ENCODE measurements at regions not wholly inside any gene's neighbourhood (a gene's known extent, or its start where the extent isn't known, plus 50 kb on each side); places are given as distances from the start of the nearest gene placed in this dataset.

DNA sequence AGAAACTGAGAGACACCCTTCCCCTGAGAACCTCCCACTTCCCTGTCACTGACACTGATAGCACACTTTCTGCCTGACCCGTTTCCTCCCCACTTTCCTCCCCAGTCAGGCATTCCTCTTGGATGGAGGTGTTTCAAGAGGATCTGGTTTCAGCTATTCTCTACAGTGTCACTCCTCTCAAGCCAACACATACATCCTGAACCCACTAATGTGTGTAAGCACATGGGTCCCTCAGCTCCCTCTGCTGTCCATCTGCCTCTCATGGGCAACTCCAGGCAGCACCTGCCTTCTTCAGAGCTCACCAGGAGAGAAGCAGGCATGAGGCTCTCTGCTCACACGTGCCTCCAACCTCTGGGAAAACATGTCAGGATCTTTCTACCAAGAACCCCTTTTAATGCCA lies 207.6 kb downstream of the NAF1 start:
- no peak overlapping the region for H2AFZ ChIP-seq (ENCODE audit: low read length)
- H3K9me2 ChIP-seq (replicated peaks; ENCODE audit: insufficient read depth, low read length): no peaks in the 10 kb centered on the region
- H3K9me3 ChIP-seq (replicated peaks; ENCODE audit: insufficient read depth, low read length): no peaks in the 10 kb centered on the region
- no peaks in the 10 kb centered on the region for H3K36me3 ChIP-seq (replicated peaks; ENCODE audit: insufficient read depth, low read length)
- no peak for DNase-seq
- no peak overlapping the region for H3K27ac ChIP-seq (ENCODE audit: low read length)
- H3K79me2 ChIP-seq (ENCODE audit: low read length): no peaks in the 10 kb centered on the region
- no peaks in the 10 kb centered on the region for H4K20me1 ChIP-seq (ENCODE audit: insufficient read depth, low read length)
- no peaks in the 10 kb centered on the region for H3F3A ChIP-seq (ENCODE audit: insufficient read depth, low read length)
- no peaks in the 10 kb centered on the region for H3K4me1 ChIP-seq (ENCODE audit: low read length)
- no peak overlapping the region for H3K4me3 ChIP-seq (ENCODE audit: low read length)
- H3K9ac ChIP-seq (ENCODE audit: low read length): no peak overlapping the region
- no peak overlapping the region for H3K4me2 ChIP-seq (ENCODE audit: low read depth, low read length)
- TF ChIP-seq EZH2 (optimal IDR thresholded peaks at IDR 0.05; ENCODE audit: low read depth, low read length): no peak
- H3K27me3 ChIP-seq (replicated peaks; ENCODE audit: insufficient read depth, low read length): no peaks in the 10 kb centered on the region

GRCh38 chr4:162957521-162958143 lies 209.1 kb downstream of the NAF1 start:
- Histone ChIP-seq H3K27me3 (replicated peaks; ENCODE audit: insufficient read depth, low read length) (no peaks in the 10 kb centered on the region), H3K79me2 (ENCODE audit: low read length) (no peaks in the 10 kb centered on the region), H3K36me3 (replicated peaks; ENCODE audit: insufficient read depth, low read length) (no peaks in the 10 kb centered on the region), H2AFZ (ENCODE audit: low read length) (no peak overlapping the region), H3F3A (ENCODE audit: insufficient read depth, low read length) (no peaks in the 10 kb centered on the region), H4K20me1 (ENCODE audit: insufficient read depth, low read length) (no peaks in the 10 kb centered on the region), H3K9ac (ENCODE audit: low read length) (no peak overlapping the region), H3K9me3 (replicated peaks; ENCODE audit: insufficient read depth, low read length) (no peaks in the 10 kb centered on the region), H3K4me1 (ENCODE audit: low read length) (no peaks in the 10 kb centered on the region), H3K27ac (ENCODE audit: low read length) (no peak overlapping the region), H3K4me2 (ENCODE audit: low read depth, low read length) (no peak overlapping the region), H3K9me2 (replicated peaks; ENCODE audit: insufficient read depth, low read length) (no peaks in the 10 kb centered on the region), H3K4me3 (ENCODE audit: low read length) (no peak overlapping the region)
- DNase-seq: no peak
- TF ChIP-seq CTCF (IDR thresholded peaks at IDR 0.05; ENCODE audit: low read length) (no peak), EZH2 (optimal IDR thresholded peaks at IDR 0.05; ENCODE audit: low read depth, low read length) (no peak), EZH2phosphoT487 (IDR thresholded peaks at IDR 0.05; ENCODE audit: low read length) (no peak)

DNA sequence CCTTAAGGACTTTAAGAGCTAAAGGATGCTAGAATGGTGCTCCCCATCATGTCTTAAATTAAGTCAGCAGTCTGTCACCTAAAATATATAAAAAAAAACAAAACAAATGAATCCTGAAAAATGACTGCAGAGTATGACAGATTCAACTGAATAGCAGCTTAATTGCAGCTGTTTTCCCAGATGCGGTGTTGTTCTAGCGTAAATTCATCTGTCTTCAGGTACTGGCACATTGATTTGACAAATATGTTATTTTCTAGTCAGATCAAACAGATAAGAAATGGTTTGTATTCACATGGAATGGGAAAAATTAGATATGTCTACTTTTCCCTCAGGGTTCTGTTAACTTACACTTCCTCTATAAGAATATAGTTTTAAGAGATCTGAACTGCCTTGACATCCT lies 211.7 kb downstream of the NAF1 start:
- TF ChIP-seq EZH2phosphoT487 (IDR thresholded peaks at IDR 0.05; ENCODE audit: low read length): no peak
- TF ChIP-seq EZH2 (optimal IDR thresholded peaks at IDR 0.05; ENCODE audit: low read depth, low read length): no peak
- no peak for TF ChIP-seq CTCF (IDR thresholded peaks at IDR 0.05; ENCODE audit: low read length)
- no peak for DNase-seq
- H4K20me1 ChIP-seq (ENCODE audit: insufficient read depth, low read length): no peaks in the 10 kb centered on the region
- H3K79me2 ChIP-seq (ENCODE audit: low read length): no peaks in the 10 kb centered on the region
- H3F3A ChIP-seq (ENCODE audit: insufficient read depth, low read length): no peaks in the 10 kb centered on the region
- no peaks in the 10 kb centered on the region for H3K9me3 ChIP-seq (replicated peaks; ENCODE audit: insufficient read depth, low read length)
- H3K27ac ChIP-seq (ENCODE audit: low read length): no peak overlapping the region
- no peak overlapping the region for H3K4me2 ChIP-seq (ENCODE audit: low read depth, low read length)
- no peaks in the 10 kb centered on the region for H3K9me2 ChIP-seq (replicated peaks; ENCODE audit: insufficient read depth, low read length)
- H2AFZ ChIP-seq (ENCODE audit: low read length): no peak overlapping the region
- H3K4me3 ChIP-seq (ENCODE audit: low read length): no peak overlapping the region
- H3K4me1 ChIP-seq (ENCODE audit: low read length): no peaks in the 10 kb centered on the region
- no peak overlapping the region for H3K9ac ChIP-seq (ENCODE audit: low read length)
- H3K27me3 ChIP-seq (replicated peaks; ENCODE audit: insufficient read depth, low read length): no peaks in the 10 kb centered on the region
- no peaks in the 10 kb centered on the region for H3K36me3 ChIP-seq (replicated peaks; ENCODE audit: insufficient read depth, low read length)

GRCh38 chr4:162952232-162952631 lies 214.5 kb downstream of the NAF1 start:
- no peak for DNase-seq
- H4K20me1 ChIP-seq (ENCODE audit: insufficient read depth, low read length): no peaks in the 10 kb centered on the region
- H2AFZ ChIP-seq (ENCODE audit: low read length): no peak overlapping the region
- no peaks in the 10 kb centered on the region for H3K4me1 ChIP-seq (ENCODE audit: low read length)
- no peaks in the 10 kb centered on the region for H3K9me2 ChIP-seq (replicated peaks; ENCODE audit: insufficient read depth, low read length)
- H3K36me3 ChIP-seq (replicated peaks; ENCODE audit: insufficient read depth, low read length): no peaks in the 10 kb centered on the region
- H3K9me3 ChIP-seq (replicated peaks; ENCODE audit: insufficient read depth, low read length): no peaks in the 10 kb centered on the region
- no peak overlapping the region for H3K9ac ChIP-seq (ENCODE audit: low read length)
- no peak overlapping the region for H3K4me2 ChIP-seq (ENCODE audit: low read depth, low read length)
- H3K4me3 ChIP-seq (ENCODE audit: low read length): no peak overlapping the region
- H3K27me3 ChIP-seq (replicated peaks; ENCODE audit: insufficient read depth, low read length): no peaks in the 10 kb centered on the region
- no peak for TF ChIP-seq EZH2 (optimal IDR thresholded peaks at IDR 0.05; ENCODE audit: low read depth, low read length)
- no peak for TF ChIP-seq CTCF (IDR thresholded peaks at IDR 0.05; ENCODE audit: low read length)
- TF ChIP-seq EZH2phosphoT487 (IDR thresholded peaks at IDR 0.05; ENCODE audit: low read length): no peak
- no peak overlapping the region for H3K27ac ChIP-seq (ENCODE audit: low read length)
- no peaks in the 10 kb centered on the region for H3K79me2 ChIP-seq (ENCODE audit: low read length)
- H3F3A ChIP-seq (ENCODE audit: insufficient read depth, low read length): no peaks in the 10 kb centered on the region
